H1 (cell line): ENCODE measurements at regions not wholly inside any gene's neighbourhood (a gene's known extent, or its start where the extent isn't known, plus 50 kb on each side); places are given as distances from the start of the nearest gene placed in this dataset.

Source experiments
- CTCF ChIA-PET: fragments of 300-600 bp; sonication (Branson Sonifier 250); formaldehyde crosslinking; loops from one replicate; lab custom pipeline; 2021; ENCODE audit not compliant: partially characterized antibody; lab: Charles Lee
- POLR2A ChIA-PET: fragments of 300-600 bp; sonication (Branson Sonifier 250); formaldehyde crosslinking; loops from one replicate; lab custom pipeline; 2021; ENCODE audit warnings: inconsistent platforms; ENCODE audit not compliant: partially characterized antibody; lab: Charles Lee
- DNase-seq, 2 experiments: peaks; one replicate each; pipeline versions ENCODE4 v3.0.0 to v3.0.0-alpha.2; 2010 to 2022; ENCODE audit warnings: low spot score in 2 of 2, low read depth in 1 of 2, mixed read lengths in 1 of 2
- FAIRE-seq: peaks from 2 replicates; lab custom pipeline; 2011; peaks lifted over from hg19 to GRCh38; lab: Jason Lieb, UNC
- H2AFZ ChIP-seq: 2 replicates; pipeline ENCODE4 v1.8.1; 2012; ENCODE audit warnings: low read length, inconsistent platforms
- H2AK5ac ChIP-seq: 2 replicates; pipeline ENCODE4 v1.6.1; 2013; ENCODE audit warnings: low read depth, low read length
- H2BK120ac ChIP-seq: replicated peaks from 2 replicates; pipeline ENCODE3; 2013; ENCODE audit warnings: low read depth, low read length, inconsistent platforms
- H2BK12ac ChIP-seq: 2 replicates; pipeline ENCODE4 v1.6.1; 2013; ENCODE audit warnings: low read depth, low read length
- H2BK15ac ChIP-seq: 2 replicates; pipeline ENCODE4 v1.6.1; 2013; ENCODE audit warnings: low read length
- H2BK20ac ChIP-seq: 2 replicates; pipeline ENCODE4 v1.6.1; 2013; ENCODE audit warnings: low read length
- H2BK5ac ChIP-seq: 2 replicates; pipeline ENCODE4 v1.6.1; 2013; ENCODE audit warnings: low read depth, low read length
- H3K14ac ChIP-seq: 2 replicates; pipeline ENCODE4 v1.6.1; 2013; ENCODE audit warnings: inconsistent platforms; ENCODE audit not compliant: insufficient read length
- H3K18ac ChIP-seq: 2 replicates; pipeline ENCODE4 v1.6.1; 2013; ENCODE audit warnings: low read length; ENCODE audit errors: extremely low read depth
- H3K23ac ChIP-seq: 2 replicates; pipeline ENCODE4 v1.6.1; 2013; ENCODE audit warnings: inconsistent platforms; ENCODE audit not compliant: insufficient read length
- H3K23me2 ChIP-seq: 2 replicates; pipeline ENCODE4 v1.6.1; 2013; ENCODE audit warnings: low read depth, low read length
- H3K27ac ChIP-seq: 2 replicates; pipeline ENCODE4 v1.6.1; 2011; ENCODE audit warnings: low read depth, low read length, inconsistent platforms
- H3K27me3 ChIP-seq, 4 experiments: replicated peaks in 1 of 4; 1 replicate in 1 of 4; 2 replicates in 3 of 4; pipeline versions ENCODE4 v1.6.1 to v1.8.1; 2011 to 2013; ENCODE audit warnings: low read length in 3 of 4, mild to moderate bottlenecking in 3 of 4, inconsistent platforms in 2 of 4, mixed read lengths in 2 of 4, moderate library complexity in 1 of 4; ENCODE audit not compliant: control insufficient read depth in 3 of 4, insufficient read depth in 3 of 4; ENCODE audit errors: extremely low read depth in 1 of 4
- H3K36me3 ChIP-seq, 4 experiments: 2 replicates each; pipeline versions ENCODE4 v1.6.1 to v1.8.1; 2011 to 2013; ENCODE audit warnings: mild to moderate bottlenecking in 4 of 4, low read length in 3 of 4, moderate library complexity in 2 of 4, control low read depth in 1 of 4, inconsistent platforms in 1 of 4; ENCODE audit not compliant: insufficient read depth in 4 of 4, control insufficient read depth in 2 of 4
- H3K4ac ChIP-seq: replicated peaks from 2 replicates; pipeline ENCODE3; 2013; ENCODE audit warnings: low read length, low read depth, mixed read lengths, inconsistent platforms; ENCODE audit not compliant: insufficient read length
- H3K4me1 ChIP-seq, 4 experiments: replicated peaks in 1 of 4; 1 replicate in 1 of 4; 2 replicates in 3 of 4; pipeline versions ENCODE4 v1.6.1 to v1.8.1; 2011 to 2013; ENCODE audit warnings: low read length in 3 of 4, inconsistent platforms in 2 of 4, mixed read lengths in 1 of 4; ENCODE audit not compliant: insufficient read depth in 4 of 4, control insufficient read depth in 3 of 4
- H3K4me2 ChIP-seq, 2 experiments: 2 replicates each; pipeline versions ENCODE4 v1.6.1 to v1.8.1; 2011 to 2013; ENCODE audit warnings: low read depth in 2 of 2, low read length in 2 of 2, control low read depth in 1 of 2, inconsistent platforms in 1 of 2, mild to moderate bottlenecking in 1 of 2; ENCODE audit not compliant: insufficient read depth in 1 of 2
- H3K4me3 ChIP-seq, 4 experiments: fragments of 200-600, 300-600 bp in 1 of 4; sonication (generic), shearing (Covaris generic), sonication (Bioruptor Twin) in 1 of 4; 2 replicates each; pipeline versions ENCODE4 v1.5.1 to v1.8.1; 2011 to 2016; ENCODE audit warnings: low read length in 4 of 4, low read depth in 3 of 4, control low read depth in 2 of 4, inconsistent platforms in 2 of 4, mild to moderate bottlenecking in 2 of 4, mixed read lengths in 1 of 4, moderate library complexity in 1 of 4; ENCODE audit not compliant: insufficient read depth in 2 of 4; ENCODE audit errors: extremely low read depth in 1 of 4
- H3K56ac ChIP-seq: replicated peaks from 2 replicates; pipeline ENCODE3; 2013; ENCODE audit warnings: low read depth, mild to moderate bottlenecking, mixed read lengths, low read length, inconsistent platforms; ENCODE audit not compliant: insufficient read length
- H3K79me1 ChIP-seq: 2 replicates; pipeline ENCODE4 v1.6.1; 2013; ENCODE audit warnings: low read depth, low read length, control low read depth
- H3K79me2 ChIP-seq, 2 experiments: 2 replicates each; pipeline versions ENCODE4 v1.6.1 to v1.8.1; 2012 to 2013; ENCODE audit warnings: low read length in 2 of 2, mild to moderate bottlenecking in 2 of 2, inconsistent platforms in 1 of 2; ENCODE audit not compliant: insufficient read depth in 2 of 2, control insufficient read depth in 1 of 2
- H3K9ac ChIP-seq, 4 experiments: replicated peaks in 1 of 4; 1 replicate in 1 of 4; 2 replicates in 3 of 4; pipeline versions ENCODE4 v1.6.1 to v1.8.1; 2011 to 2013; ENCODE audit warnings: low read depth in 3 of 4, low read length in 3 of 4, control low read depth in 2 of 4, mild to moderate bottlenecking in 2 of 4, moderate library complexity in 2 of 4, inconsistent platforms in 1 of 4; ENCODE audit errors: extremely low read depth in 1 of 4
- H3K9me3 ChIP-seq, 2 experiments: 2 replicates each; pipeline versions ENCODE4 v1.6.1 to v1.8.1; 2012 to 2013; ENCODE audit warnings: mild to moderate bottlenecking in 2 of 2, moderate library complexity in 2 of 2, control low read depth in 1 of 2, inconsistent platforms in 1 of 2, low read depth in 1 of 2, low read length in 1 of 2, mixed read lengths in 1 of 2; ENCODE audit not compliant: insufficient read depth in 2 of 2
- H4K20me1 ChIP-seq, 2 experiments: replicated peaks in 1 of 2; 2 replicates each; pipeline versions ENCODE3 to v1.8.1; 2011 to 2013; ENCODE audit warnings: inconsistent platforms in 2 of 2, low read length in 2 of 2, mild to moderate bottlenecking in 1 of 2; ENCODE audit not compliant: insufficient read depth in 2 of 2, control insufficient read depth in 1 of 2
- H4K5ac ChIP-seq: 2 replicates; pipeline ENCODE4 v1.6.1; 2013; ENCODE audit warnings: low read length, low read depth, mixed read lengths, inconsistent platforms; ENCODE audit not compliant: insufficient read length
- H4K8ac ChIP-seq: 2 replicates; pipeline ENCODE4 v1.8.0; 2013; ENCODE audit warnings: mild to moderate bottlenecking, moderate library complexity, low read length, inconsistent platforms; ENCODE audit not compliant: insufficient read depth; ENCODE audit errors: extremely low read depth
- H4K91ac ChIP-seq: replicated peaks from 2 replicates; pipeline ENCODE3; 2013; ENCODE audit warnings: low read length, mixed read lengths, inconsistent platforms; ENCODE audit not compliant: insufficient read length
- BACH1 ChIP-seq: IDR thresholded peaks from 2 replicates; pipeline ENCODE4 v1.6.1; 2012; ENCODE audit warnings: low read length, improper control_type of control experiment
- CBX5 ChIP-seq: fragments of 300-800, 300-1000 bp; sonication (generic); IDR thresholded peaks from 2 replicates; pipeline ENCODE4 v1.7.1; 2016; ENCODE audit warnings: antibody characterized with exemption, low read length, low read depth
- CEBPB ChIP-seq: IDR thresholded peaks from 2 replicates; pipeline ENCODE4 v1.6.1; 2012; ENCODE audit warnings: low read depth, low read length
- CHD1 ChIP-seq: IDR thresholded peaks from 2 replicates; pipeline ENCODE4 v1.6.1; 2012; ENCODE audit warnings: low read depth, low read length, improper control_type of control experiment
- HDAC2 ChIP-seq, 2 experiments: fragments of 300-600 bp in 1 of 2; sonication (generic) in 1 of 2; IDR thresholded peaks; 2 replicates each; pipeline ENCODE4 v1.6.1; 2011 to 2012; ENCODE audit warnings: low read depth in 2 of 2, low read length in 2 of 2, mild to moderate bottlenecking in 2 of 2, moderate library complexity in 2 of 2, borderline replicate concordance in 1 of 2, inconsistent platforms in 1 of 2
- JUND ChIP-seq: IDR thresholded peaks from 2 replicates; pipeline ENCODE4 v1.6.1; 2011; ENCODE audit warnings: mild to moderate bottlenecking, improper control_type of control experiment, low read length
- KDM5A ChIP-seq: fragments of 200-600 bp; IDR thresholded peaks from 2 replicates; pipeline ENCODE4 v1.7.1; 2012; ENCODE audit warnings: mild to moderate bottlenecking, low read length, inconsistent platforms, mixed read lengths
- MAFK ChIP-seq: IDR thresholded peaks from 2 replicates; pipeline ENCODE4 v1.6.1; 2012; ENCODE audit warnings: low read depth, mild to moderate bottlenecking, improper control_type of control experiment, low read length
- NANOG ChIP-seq: IDR thresholded peaks from 2 replicates; pipeline ENCODE4 v1.6.1; 2011; ENCODE audit warnings: low read length, low read depth, mild to moderate bottlenecking, inconsistent platforms; ENCODE audit not compliant: insufficient read depth, poor library complexity, severe bottlenecking
- NRF1 ChIP-seq: IDR thresholded peaks from 2 replicates; pipeline ENCODE4 v1.6.1; 2011; ENCODE audit warnings: mild to moderate bottlenecking, low read depth, low read length, improper control_type of control experiment
- RFX5 ChIP-seq: IDR thresholded peaks from 2 replicates; pipeline ENCODE4 v1.6.1; 2011; ENCODE audit warnings: low read depth, low read length, improper control_type of control experiment, borderline replicate concordance
- SIX5 ChIP-seq: IDR thresholded peaks from 2 replicates; pipeline ENCODE4 v1.6.1; 2011; ENCODE audit warnings: mild to moderate bottlenecking, low read depth, low read length
- SP1 ChIP-seq: IDR thresholded peaks from 2 replicates; pipeline ENCODE4 v1.6.1; 2011; ENCODE audit warnings: low read depth, low read length
- SP2 ChIP-seq: IDR thresholded peaks from 2 replicates; pipeline ENCODE4 v1.6.1; 2012; ENCODE audit warnings: mild to moderate bottlenecking, low read length, inconsistent platforms
- SUZ12 ChIP-seq: fragments of 200-600 bp; sonication (generic); IDR thresholded peaks from 2 replicates; pipeline ENCODE4 v1.6.1; 2012; ENCODE audit warnings: mild to moderate bottlenecking, inconsistent platforms, low read length, moderate library complexity, mixed read lengths
- YY1 ChIP-seq: IDR thresholded peaks from 2 replicates; pipeline ENCODE4 v1.6.1; 2011; ENCODE audit warnings: low read depth, mild to moderate bottlenecking, low read length
- ZNF274 ChIP-seq: IDR thresholded peaks from 2 replicates; pipeline ENCODE4 v1.7.0; 2012; ENCODE audit warnings: low read length, borderline replicate concordance; ENCODE audit errors: extremely low read depth
- WGBS, 2 experiments: shearing (Covaris generic) in 1 of 2; methylation state at CpG; one replicate each; pipeline versions ENCODE4 v1.1.6 to v1.1.7; 2013 to 2015; ENCODE audit warnings: low lambda C conversion rate in 2 of 2, mixed read lengths in 2 of 2, inconsistent platforms in 1 of 2, low coverage in 1 of 2, missing lambda C conversion rate in 1 of 2; ENCODE audit not compliant: insufficient replicate concordance in 2 of 2, insufficient coverage in 1 of 2, insufficient read length in 1 of 2; ENCODE audit errors: extremely low coverage in 1 of 2, missing lambda C conversion rate in 1 of 2; 5-methylcytosine and 5-hydroxymethylcytosine counted together

DNA sequence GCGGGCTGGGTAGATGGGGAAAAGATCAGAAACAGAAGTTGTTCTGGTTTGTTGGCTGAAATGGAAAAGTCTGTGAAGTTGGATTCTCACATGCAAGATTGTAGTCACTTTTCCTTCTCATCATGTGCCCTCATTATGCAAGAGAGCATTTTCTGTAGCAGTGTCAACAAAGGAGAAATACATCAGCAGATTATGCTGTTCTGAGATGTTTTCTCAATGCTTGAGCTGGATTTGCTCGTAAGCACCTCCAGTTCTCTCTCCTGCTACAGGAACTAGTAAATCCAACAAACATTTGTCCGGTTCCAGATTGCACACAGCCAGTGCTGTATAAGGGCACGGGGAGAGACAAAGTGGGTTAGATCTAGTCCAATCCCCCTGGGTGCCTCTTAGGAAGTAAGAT lies 90.0 kb downstream of the GATA3 start:
- no peak overlapping the region for H3K56ac ChIP-seq
- no peak overlapping the region for H2BK12ac ChIP-seq
- 0 out of 2 replicates have a peak overlapping the region, but pooled peaks have one; percentile 13 for H2AFZ ChIP-seq
- no peak overlapping the region for H3K4ac ChIP-seq
- no peaks in the 10 kb centered on the region for H3K79me2 ChIP-seq
- H3K79me1 ChIP-seq, result no peaks in the 10 kb centered on the region
- no peak overlapping the region for H3K4me2 ChIP-seq
- no peak overlapping the region for H2BK20ac ChIP-seq
- no peak overlapping the region for H3K18ac ChIP-seq
- no peak overlapping the region for H4K91ac ChIP-seq
- H2BK5ac ChIP-seq, result no peak overlapping the region
- no peak overlapping the region for H3K4me3 ChIP-seq
- H3K14ac ChIP-seq, result no peak overlapping the region
- H2BK120ac ChIP-seq, result no peak overlapping the region
- H4K8ac ChIP-seq, result no peak overlapping the region
- H3K27me3 ChIP-seq, result no peaks in the 10 kb centered on the region
- no peak overlapping the region for H2BK15ac ChIP-seq
- DNase-seq (no peak), FAIRE-seq (no peak)
- H3K36me3 ChIP-seq, result no peaks in the 10 kb centered on the region
- H2AK5ac ChIP-seq, result no peak overlapping the region
- H3K27ac ChIP-seq, result no peak overlapping the region
- no peaks in the 10 kb centered on the region for H3K23me2 ChIP-seq
- H4K20me1 ChIP-seq, result no peaks in the 10 kb centered on the region
- WGBS, 2 experiments, result 90% methylated on average over 4 of the region's 4 CpGs; no CpG with 5 or more reads in 1 of the 2 experiments
- ChIA-PET POLR2A (no interaction called here), CTCF (interaction anchor here (1.4 kb wide), 1 partner anchor 79 kb away, joined by 3 read pairs; no protein-coding TSS in a partner anchor)
- no peak overlapping the region for H4K5ac ChIP-seq
- no peaks in the 10 kb centered on the region for H3K9me3 ChIP-seq
- no peak overlapping the region for H3K9ac ChIP-seq
- no peaks in the 10 kb centered on the region for H3K4me1 ChIP-seq
- H3K23ac ChIP-seq, result no peak overlapping the region
- no peak for TF ChIP-seq CBX5
- no peak for TF ChIP-seq BACH1
- no peak for TF ChIP-seq NANOG
- TF ChIP-seq CHD1, result no peak
- TF ChIP-seq RFX5, result no peak
- no peak for TF ChIP-seq CEBPB
- TF ChIP-seq ZNF274, result no peak
- TF ChIP-seq SIX5, result no peak
- TF ChIP-seq SP1, result no peak
- TF ChIP-seq HDAC2 (IDR thresholded peaks at IDR 0.05; ENCODE audit: borderline replicate concordance in 1 of 2, low read depth in 2 of 2, low read length in 2 of 2), result no peak
- TF ChIP-seq JUND, result no peak
- TF ChIP-seq NRF1, result no peak
- TF ChIP-seq SUZ12, result no peak
- TF ChIP-seq MAFK, result no peak
- TF ChIP-seq SP2, result no peak
- no peak for TF ChIP-seq YY1
- no peak for TF ChIP-seq KDM5A
